ENCODE measurements at regions not wholly inside any gene's neighbourhood (a gene's known extent, or its start where the extent isn't known, plus 50 kb on each side); places are given as distances from the start of the nearest gene placed in this dataset.

DNA sequence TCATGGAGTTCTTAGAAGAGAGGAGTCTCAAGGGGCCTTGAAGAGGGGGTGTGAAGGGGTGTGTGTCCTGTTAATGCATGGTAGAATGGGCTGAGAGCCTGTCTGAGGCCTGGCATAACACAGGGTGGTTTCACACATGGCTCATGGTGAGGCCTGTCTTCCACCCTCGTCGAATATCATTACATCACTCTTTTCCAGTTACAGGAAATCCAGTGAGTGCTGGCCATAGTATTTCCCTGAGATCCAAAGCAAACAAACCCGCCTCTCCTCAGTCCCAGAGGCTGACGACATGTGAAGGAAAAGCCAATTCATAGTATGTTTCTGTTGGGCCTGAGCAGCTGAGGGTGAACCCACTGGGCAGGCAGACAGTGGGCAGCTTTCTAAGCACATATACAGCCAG is 159.4 kb upstream of the NR3C1 start:
- ATAC-seq (no peak; the same call in 1 of the 2 replicates), DNase-seq (ENCODE audit: low read depth, low spot score) (no peak)
- H3K36me3 ChIP-seq (ENCODE audit: control insufficient read depth, insufficient read depth, low read length): no peaks in the 10 kb centered on the region
- TF ChIP-seq POLR2AphosphoS5 (IDR thresholded peaks at IDR 0.05; ENCODE audit: low read depth, low read length) (no peak), CTCF (IDR thresholded peaks at IDR 0.05) (no peak), SIN3A (IDR thresholded peaks at IDR 0.05; ENCODE audit: borderline replicate concordance, insufficient read depth, low read depth, low read length) (no peak), TCF7L2 (IDR thresholded peaks at IDR 0.05; ENCODE audit: low read depth, low read length) (no peak)
- TF ChIP-seq, protein P1, sequence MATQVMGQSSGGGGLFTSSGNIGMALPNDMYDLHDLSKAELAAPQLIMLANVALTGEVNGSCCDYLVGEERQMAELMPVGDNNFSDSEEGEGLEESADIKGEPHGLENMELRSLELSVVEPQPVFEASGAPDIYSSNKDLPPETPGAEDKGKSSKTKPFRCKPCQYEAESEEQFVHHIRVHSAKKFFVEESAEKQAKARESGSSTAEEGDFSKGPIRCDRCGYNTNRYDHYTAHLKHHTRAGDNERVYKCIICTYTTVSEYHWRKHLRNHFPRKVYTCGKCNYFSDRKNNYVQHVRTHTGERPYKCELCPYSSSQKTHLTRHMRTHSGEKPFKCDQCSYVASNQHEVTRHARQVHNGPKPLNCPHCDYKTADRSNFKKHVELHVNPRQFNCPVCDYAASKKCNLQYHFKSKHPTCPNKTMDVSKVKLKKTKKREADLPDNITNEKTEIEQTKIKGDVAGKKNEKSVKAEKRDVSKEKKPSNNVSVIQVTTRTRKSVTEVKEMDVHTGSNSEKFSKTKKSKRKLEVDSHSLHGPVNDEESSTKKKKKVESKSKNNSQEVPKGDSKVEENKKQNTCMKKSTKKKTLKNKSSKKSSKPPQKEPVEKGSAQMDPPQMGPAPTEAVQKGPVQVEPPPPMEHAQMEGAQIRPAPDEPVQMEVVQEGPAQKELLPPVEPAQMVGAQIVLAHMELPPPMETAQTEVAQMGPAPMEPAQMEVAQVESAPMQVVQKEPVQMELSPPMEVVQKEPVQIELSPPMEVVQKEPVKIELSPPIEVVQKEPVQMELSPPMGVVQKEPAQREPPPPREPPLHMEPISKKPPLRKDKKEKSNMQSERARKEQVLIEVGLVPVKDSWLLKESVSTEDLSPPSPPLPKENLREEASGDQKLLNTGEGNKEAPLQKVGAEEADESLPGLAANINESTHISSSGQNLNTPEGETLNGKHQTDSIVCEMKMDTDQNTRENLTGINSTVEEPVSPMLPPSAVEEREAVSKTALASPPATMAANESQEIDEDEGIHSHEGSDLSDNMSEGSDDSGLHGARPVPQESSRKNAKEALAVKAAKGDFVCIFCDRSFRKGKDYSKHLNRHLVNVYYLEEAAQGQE (IDR thresholded peaks at IDR 0.05; ENCODE audit: insufficient read depth in 1 of 2, low read depth in 2 of 2, low read length in 1 of 2): no peak
- intact Hi-C loops (cut with micrococcal nuclease; ENCODE audit: unreplicated experiment): no loop called here
- no peaks in the 10 kb centered on the region for H3K4me1 ChIP-seq (ENCODE audit: control insufficient read depth, insufficient read depth, low read length)
- H3K27ac ChIP-seq (ENCODE audit: low read length): no peak overlapping the region
- in situ Hi-C loops (cut with HindIII; ENCODE audit: low pct_unique_long_range_greater_than_20kb, low sequenced_read_pairs): no loop called here
- H3K4me3 ChIP-seq (ENCODE audit: low read depth in 2 of 2, low read length in 2 of 2): no peak overlapping the region
- CTCF ChIA-PET: no interaction called here
- BruUV-seq (replicated peaks): no TSS peak
- POLR2A ChIA-PET: no interaction called here
- no peaks in the 10 kb centered on the region for H3K9me3 ChIP-seq (ENCODE audit: control insufficient read depth, insufficient read depth, low read depth, low read length)
- peaks cover 2% of the 10 kb centered on the region for H3K27me3 ChIP-seq (ENCODE audit: control insufficient read depth, insufficient read depth, low read length)

- in situ Hi-C loops (cut with HindIII; ENCODE audit: low pct_unique_long_range_greater_than_20kb, low sequenced_read_pairs) (no loop called here), intact Hi-C loops (cut with micrococcal nuclease; ENCODE audit: unreplicated experiment) (no loop called here)
- ATAC-seq (no peak), DNase-seq (ENCODE audit: low read depth, low spot score) (no peak)
- Histone ChIP-seq H3K9me3 (ENCODE audit: control insufficient read depth, insufficient read depth, low read depth, low read length) (no peaks in the 10 kb centered on the region), H3K36me3 (ENCODE audit: control insufficient read depth, insufficient read depth, low read length) (no peaks in the 10 kb centered on the region), H3K27me3 (ENCODE audit: control insufficient read depth, insufficient read depth, low read length) (no peaks in the 10 kb centered on the region), H3K4me3 (ENCODE audit: low read depth in 2 of 2, low read length in 2 of 2) (no peak overlapping the region), H3K4me1 (ENCODE audit: control insufficient read depth, insufficient read depth, low read length) (no peaks in the 10 kb centered on the region), H3K27ac (ENCODE audit: low read length) (no peak overlapping the region)
- ChIA-PET CTCF (no interaction called here), POLR2A (interaction anchor here (1.4 kb wide), 1 partner anchor 49 kb away, joined by 3 read pairs; no protein-coding TSS in a partner anchor)
- no peak for TF ChIP-seq POLR2AphosphoS5 (IDR thresholded peaks at IDR 0.05; ENCODE audit: low read depth, low read length)
- no peak for TF ChIP-seq TCF7L2 (IDR thresholded peaks at IDR 0.05; ENCODE audit: low read depth, low read length)
- TF ChIP-seq, protein P1 (IDR thresholded peaks at IDR 0.05; ENCODE audit: insufficient read depth in 1 of 2, low read depth in 2 of 2, low read length in 1 of 2): no peak
- TF ChIP-seq CTCF (IDR thresholded peaks at IDR 0.05): no peak
- TF ChIP-seq SIN3A (IDR thresholded peaks at IDR 0.05; ENCODE audit: borderline replicate concordance, insufficient read depth, low read depth, low read length): no peak
- BruUV-seq (replicated peaks): no TSS peak
These were observed 157.7 kb upstream of the NR3C1 start for GRCh38 chr5:143561219-143561618.
